ENCODE measurements at regions not wholly inside any gene's neighbourhood (a gene's known extent, or its start where the extent isn't known, plus 50 kb on each side); places are given as distances from the start of the nearest gene placed in this dataset.

GRCh38 chr1:58882322-58882948 is 98.6 kb upstream of the JUN start:
- no peak overlapping the region for H2BK15ac ChIP-seq (ENCODE audit: low read length)
- no peak overlapping the region for H4K91ac ChIP-seq (replicated peaks; ENCODE audit: insufficient read length, low read length)
- no peak overlapping the region for H4K8ac ChIP-seq (ENCODE audit: extremely low read depth, insufficient read depth, low read length)
- no peaks in the 10 kb centered on the region for H3K79me1 ChIP-seq (ENCODE audit: low read depth, low read length)
- no peak overlapping the region for H3K4me2 ChIP-seq (ENCODE audit: insufficient read depth in 1 of 2, low read depth in 2 of 2, low read length in 2 of 2)
- H3K79me2 ChIP-seq (ENCODE audit: control insufficient read depth in 1 of 2, insufficient read depth in 2 of 2, low read length in 2 of 2): no peaks in the 10 kb centered on the region
- no peak overlapping the region for H2AFZ ChIP-seq (ENCODE audit: low read length)
- DNase-seq (ENCODE audit: low read depth in 1 of 2, low spot score in 2 of 2) (no peak), FAIRE-seq (no peak)
- H3K36me3 ChIP-seq (ENCODE audit: control insufficient read depth in 2 of 4, insufficient read depth in 4 of 4, low read length in 3 of 4): no peaks in the 10 kb centered on the region
- CTCF ChIA-PET (ENCODE audit: partially characterized antibody): interaction anchor here (1.0 to 2.1 kb wide), 2 partner anchors 8 to 26 kb away, joined by 3 to 5 read pairs; no protein-coding TSS in a partner anchor
- H3K4me3 ChIP-seq (ENCODE audit: extremely low read depth in 1 of 4, insufficient read depth in 2 of 4, low read depth in 3 of 4, low read length in 4 of 4): no peak overlapping the region
- TF ChIP-seq POU5F1 (IDR thresholded peaks at IDR 0.05; ENCODE audit: low read depth, low read length) (no peak), CREB1 (IDR thresholded peaks at IDR 0.05) (no peak), SP2 (IDR thresholded peaks at IDR 0.05; ENCODE audit: low read length) (no peak), JUND (IDR thresholded peaks at IDR 0.05; ENCODE audit: low read length) (no peak), RXRA (IDR thresholded peaks at IDR 0.05; ENCODE audit: insufficient read depth, low read depth, low read length) (no peak), TAF1 (IDR thresholded peaks at IDR 0.05; ENCODE audit: low read depth, low read length) (no peak), TCF12 (IDR thresholded peaks at IDR 0.05; ENCODE audit: low read depth, low read length) (no peak), SAP30 (IDR thresholded peaks at IDR 0.05; ENCODE audit: insufficient read depth, insufficient replicate concordance, low read length) (no peak), SIRT6 (IDR thresholded peaks at IDR 0.05; ENCODE audit: low read length) (no peak), ATF3 (IDR thresholded peaks at IDR 0.05; ENCODE audit: insufficient read depth, low read depth, low read length) (no peak), RBBP5 (IDR thresholded peaks at IDR 0.05; ENCODE audit: borderline replicate concordance, low read depth, low read length) (no peak), SUZ12 (IDR thresholded peaks at IDR 0.05; ENCODE audit: low read length) (no peak), BCL11A (IDR thresholded peaks at IDR 0.05; ENCODE audit: low read depth in 2 of 2, low read length in 2 of 2) (no peak)
- H3K9me3 ChIP-seq (ENCODE audit: insufficient read depth in 2 of 2, low read depth in 1 of 2, low read length in 1 of 2): no peaks in the 10 kb centered on the region
- H3K4ac ChIP-seq (replicated peaks; ENCODE audit: insufficient read length, low read depth, low read length): no peak overlapping the region
- H4K20me1 ChIP-seq (replicated peaks in 1 of 2; ENCODE audit: control insufficient read depth in 1 of 2, insufficient read depth in 2 of 2, low read length in 2 of 2): no peaks in the 10 kb centered on the region
- no peaks in the 10 kb centered on the region for H3K23me2 ChIP-seq (ENCODE audit: low read depth, low read length)
- H4K5ac ChIP-seq (ENCODE audit: insufficient read length, low read depth, low read length): no peak overlapping the region
- H3K9ac ChIP-seq (replicated peaks in 1 of 4; ENCODE audit: extremely low read depth in 1 of 4, low read depth in 3 of 4, low read length in 3 of 4): no peak overlapping the region
- no peak overlapping the region for H3K14ac ChIP-seq (ENCODE audit: insufficient read length)
- H3K56ac ChIP-seq (replicated peaks; ENCODE audit: insufficient read length, low read depth, low read length): no peak overlapping the region
- H2BK120ac ChIP-seq (replicated peaks; ENCODE audit: low read depth, low read length): no peak overlapping the region
- H2AK5ac ChIP-seq (ENCODE audit: low read depth, low read length): no peak overlapping the region
- H3K27ac ChIP-seq (ENCODE audit: low read depth, low read length): no peak overlapping the region
- no peaks in the 10 kb centered on the region for H3K27me3 ChIP-seq (replicated peaks in 1 of 4; ENCODE audit: control insufficient read depth in 3 of 4, extremely low read depth in 1 of 4, insufficient read depth in 3 of 4, low read length in 3 of 4)
- POLR2A ChIA-PET (ENCODE audit: partially characterized antibody): interaction anchor here (1.0 kb wide), 1 partner anchor 12 kb away, joined by 4 read pairs; no protein-coding TSS in a partner anchor
- no peak overlapping the region for H2BK12ac ChIP-seq (ENCODE audit: low read depth, low read length)
- H2BK5ac ChIP-seq (ENCODE audit: low read depth, low read length): no peak overlapping the region
- H3K18ac ChIP-seq (ENCODE audit: extremely low read depth, low read length): no peak overlapping the region
- no peak overlapping the region for H3K23ac ChIP-seq (ENCODE audit: insufficient read length)
- H2BK20ac ChIP-seq (ENCODE audit: low read length): no peak overlapping the region
- WGBS, 2 experiments (ENCODE audit: extremely low coverage in 1 of 2, insufficient coverage in 1 of 2, insufficient read length in 1 of 2, insufficient replicate concordance in 2 of 2, low coverage in 1 of 2, low lambda C conversion rate in 2 of 2, missing lambda C conversion rate in 1 of 2): 87% methylated on average over 12 of the region's 12 CpGs; no CpG with 5 or more reads in 1 of the 2 experiments
- no peaks in the 10 kb centered on the region for H3K4me1 ChIP-seq (replicated peaks in 1 of 4; ENCODE audit: control insufficient read depth in 3 of 4, insufficient read depth in 4 of 4, low read length in 3 of 4)

Data from H1 (cell line).